Ishikawa (cell line): ENCODE measurements at regions not wholly inside any gene's neighbourhood (a gene's known extent, or its start where the extent isn't known, plus 50 kb on each side); places are given as distances from the start of the nearest gene placed in this dataset.

Experiments used
- CEBPB ChIP-seq: IDR thresholded peaks from 2 replicates; pipeline ENCODE4 v1.6.1; 2012
- CREB1 ChIP-seq: IDR thresholded peaks from 2 replicates; pipeline ENCODE4 v1.6.1; 2012; ENCODE audit warnings: low read depth
- EP300 ChIP-seq: IDR thresholded peaks from 2 replicates; pipeline ENCODE4 v1.6.1; 2012; ENCODE audit warnings: borderline replicate concordance
- FOXM1 ChIP-seq: IDR thresholded peaks from 2 replicates; pipeline ENCODE4 v1.6.1; 2012; ENCODE audit warnings: low read depth, borderline replicate concordance

GRCh38 chr15:37166402-37166801 is 66.1 kb upstream of the MEIS2 start:
- TF ChIP-seq EP300 (no peak), FOXM1 (no peak), CREB1 (no peak), CEBPB (no peak)
